ENCODE measurements at regions not wholly inside any gene's neighbourhood (a gene's known extent, or its start where the extent isn't known, plus 50 kb on each side); places are given as distances from the start of the nearest gene placed in this dataset.

- Mint-ChIP-seq H3K27me3 (ENCODE audit: low read depth) (no peaks in the 10 kb centered on the region), H3K4me3 (no peak overlapping the region), H3K9me3 (no peaks in the 10 kb centered on the region), H3K4me1 (no peaks in the 10 kb centered on the region), H3K36me3 (ENCODE audit: insufficient read depth in 1 of 3, low read depth in 3 of 3) (no peaks in the 10 kb centered on the region), H3K27ac (no peak overlapping the region)
- Histone ChIP-seq H3K4me2 (ENCODE audit: insufficient read depth, insufficient read length, low read length) (no peak overlapping the region), H3K4ac (ENCODE audit: low read depth, low read length) (no peak overlapping the region), H4K91ac (ENCODE audit: insufficient read length, low read depth, low read length) (no peak overlapping the region), H4K8ac (replicated peaks; ENCODE audit: insufficient read length, low read depth, low read length) (no peak overlapping the region), H2BK20ac (ENCODE audit: low read depth, low read length, poor library complexity, severe bottlenecking) (no peak overlapping the region), H2AK5ac (ENCODE audit: insufficient read length, low read length) (no peak overlapping the region), H3K9ac (ENCODE audit: extremely low read depth, insufficient read length, low read length) (no peak overlapping the region), H2BK15ac (ENCODE audit: low read depth, low read length) (no peak overlapping the region), H2BK5ac (ENCODE audit: insufficient read length, low read length) (no peak overlapping the region), H3K9me3 (ENCODE audit: control insufficient read depth, low read depth, low read length) (no peaks in the 10 kb centered on the region), H3K79me2 (ENCODE audit: insufficient read depth, low read length) (no peaks in the 10 kb centered on the region), H4K5ac (ENCODE audit: insufficient read length, low read depth, low read length) (no peak overlapping the region), H2AFZ (ENCODE audit: low read length) (no peak overlapping the region), H3K27ac (ENCODE audit: insufficient read length, low read depth, low read length) (no peak overlapping the region), H2BK12ac (ENCODE audit: insufficient read length, low read depth, low read length) (no peak overlapping the region), H3T11ph (ENCODE audit: low read length) (no peak overlapping the region), H3K23ac (ENCODE audit: insufficient read length, low read depth, low read length) (no peak overlapping the region), H3K23me2 (ENCODE audit: insufficient read length, low read depth, low read length, poor library complexity, severe bottlenecking) (no peaks in the 10 kb centered on the region), H3K79me1 (ENCODE audit: insufficient read depth, low read depth, low read length, poor library complexity, severe bottlenecking) (no peaks in the 10 kb centered on the region), H2BK120ac (ENCODE audit: low read depth, low read length, poor library complexity, severe bottlenecking) (no peak overlapping the region), H3K14ac (ENCODE audit: insufficient read depth, low read length) (no peak overlapping the region), H4K20me1 (ENCODE audit: control insufficient read depth, insufficient read depth, insufficient read length) (no peaks in the 10 kb centered on the region), H3K27me3 (ENCODE audit: insufficient read depth, low read length) (no peaks in the 10 kb centered on the region), H3K4me1 (ENCODE audit: insufficient read depth, low read length) (no peaks in the 10 kb centered on the region), H3K56ac (ENCODE audit: insufficient read length, low read depth, low read length) (no peak overlapping the region), H3K18ac (ENCODE audit: insufficient read length, low read depth, low read length) (no peak overlapping the region)
- DNase-seq = no peak
- no peak for TF ChIP-seq CTCF (conservative IDR thresholded peaks at IDR 0.05)
- WGBS (ENCODE audit: extremely low coverage, insufficient read length, low lambda C conversion rate) = no CpG with 5 or more reads among the region's 5 CpGs
Observed at GRCh38 chr3:103894162-103894822, 1459.5 kb downstream of the ZPLD1 start.
